ENCODE measurements at regions not wholly inside any gene's neighbourhood (a gene's known extent, or its start where the extent isn't known, plus 50 kb on each side); places are given as distances from the start of the nearest gene placed in this dataset.

GRCh38 chr1:199174336-199174735 lies 535.5 kb downstream of the PTPRC start:
- H3K36me3 ChIP-seq (ENCODE audit: low read depth): no peaks in the 10 kb centered on the region
- no peaks in the 10 kb centered on the region for H3K9me3 ChIP-seq (ENCODE audit: severe bottlenecking)
- ATAC-seq (ENCODE audit: low read depth) (no peak), DNase-seq (ENCODE audit: low spot score) (no peak)
- no peak overlapping the region for H3K4me3 ChIP-seq (ENCODE audit: severe bottlenecking)
- H3K27me3 ChIP-seq (ENCODE audit: insufficient read depth, poor library complexity, severe bottlenecking): no peaks in the 10 kb centered on the region
- H3K27ac ChIP-seq (ENCODE audit: poor library complexity, severe bottlenecking): no peak overlapping the region
- TF ChIP-seq, protein P1, sequence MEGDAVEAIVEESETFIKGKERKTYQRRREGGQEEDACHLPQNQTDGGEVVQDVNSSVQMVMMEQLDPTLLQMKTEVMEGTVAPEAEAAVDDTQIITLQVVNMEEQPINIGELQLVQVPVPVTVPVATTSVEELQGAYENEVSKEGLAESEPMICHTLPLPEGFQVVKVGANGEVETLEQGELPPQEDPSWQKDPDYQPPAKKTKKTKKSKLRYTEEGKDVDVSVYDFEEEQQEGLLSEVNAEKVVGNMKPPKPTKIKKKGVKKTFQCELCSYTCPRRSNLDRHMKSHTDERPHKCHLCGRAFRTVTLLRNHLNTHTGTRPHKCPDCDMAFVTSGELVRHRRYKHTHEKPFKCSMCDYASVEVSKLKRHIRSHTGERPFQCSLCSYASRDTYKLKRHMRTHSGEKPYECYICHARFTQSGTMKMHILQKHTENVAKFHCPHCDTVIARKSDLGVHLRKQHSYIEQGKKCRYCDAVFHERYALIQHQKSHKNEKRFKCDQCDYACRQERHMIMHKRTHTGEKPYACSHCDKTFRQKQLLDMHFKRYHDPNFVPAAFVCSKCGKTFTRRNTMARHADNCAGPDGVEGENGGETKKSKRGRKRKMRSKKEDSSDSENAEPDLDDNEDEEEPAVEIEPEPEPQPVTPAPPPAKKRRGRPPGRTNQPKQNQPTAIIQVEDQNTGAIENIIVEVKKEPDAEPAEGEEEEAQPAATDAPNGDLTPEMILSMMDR (IDR thresholded peaks at IDR 0.05; ENCODE audit: poor library complexity, severe bottlenecking): no peak
- H3K4me1 ChIP-seq (ENCODE audit: insufficient read depth, poor library complexity, severe bottlenecking): no peaks in the 10 kb centered on the region

DNA sequence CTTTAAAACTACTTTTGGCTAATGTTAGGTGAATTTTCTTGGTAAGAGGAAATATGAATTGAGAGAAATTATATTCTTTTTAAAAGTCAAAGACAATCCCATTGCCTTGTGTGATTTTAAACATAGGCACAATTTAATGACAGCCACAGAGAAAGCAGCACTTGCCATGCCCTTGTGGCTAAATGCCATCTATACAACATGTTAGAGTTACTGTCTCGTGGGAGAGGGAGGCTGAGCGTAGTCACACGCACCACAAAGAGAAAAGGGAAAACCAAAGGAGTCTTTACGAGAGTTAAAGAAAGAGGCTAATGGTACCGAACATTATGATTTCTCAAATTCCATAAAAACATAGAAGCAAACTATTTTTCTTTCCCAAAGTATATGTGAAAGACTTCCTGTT lies 537.9 kb downstream of the PTPRC start:
- Histone ChIP-seq H3K4me3 (ENCODE audit: severe bottlenecking) (no peak overlapping the region), H3K27me3 (ENCODE audit: insufficient read depth, poor library complexity, severe bottlenecking) (no peaks in the 10 kb centered on the region), H3K4me1 (ENCODE audit: insufficient read depth, poor library complexity, severe bottlenecking) (no peaks in the 10 kb centered on the region), H3K9me3 (ENCODE audit: severe bottlenecking) (no peaks in the 10 kb centered on the region), H3K27ac (ENCODE audit: poor library complexity, severe bottlenecking) (no peak overlapping the region), H3K36me3 (ENCODE audit: low read depth) (no peaks in the 10 kb centered on the region)
- ATAC-seq (ENCODE audit: low read depth) (no peak), DNase-seq (ENCODE audit: low spot score) (no peak)
- TF ChIP-seq, protein P1 (IDR thresholded peaks at IDR 0.05; ENCODE audit: poor library complexity, severe bottlenecking): no peak

DNA sequence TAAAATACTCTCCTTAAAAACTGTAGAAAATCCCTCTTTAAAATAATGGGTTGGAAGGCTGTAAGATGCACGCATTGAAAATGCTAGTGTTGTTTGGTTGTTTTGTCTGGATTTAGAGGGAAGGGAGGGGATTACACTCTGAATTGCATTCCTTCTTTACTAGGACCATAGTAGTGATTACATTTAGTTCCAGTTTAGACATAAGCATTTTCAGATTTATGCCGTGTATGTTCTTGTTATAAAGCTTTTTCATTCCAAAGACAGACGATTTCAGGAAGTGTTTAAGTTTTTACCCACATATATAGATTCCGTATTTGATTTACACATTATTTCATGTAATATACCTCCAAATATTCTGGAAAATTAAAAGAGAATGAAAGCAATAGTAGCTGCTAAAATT lies 538.4 kb downstream of the PTPRC start:
- no peaks in the 10 kb centered on the region for H3K9me3 ChIP-seq (ENCODE audit: severe bottlenecking)
- ATAC-seq (ENCODE audit: low read depth) (no peak), DNase-seq (ENCODE audit: low spot score) (no peak)
- no peak overlapping the region for H3K4me3 ChIP-seq (ENCODE audit: severe bottlenecking)
- H3K27ac ChIP-seq (ENCODE audit: poor library complexity, severe bottlenecking): no peak overlapping the region
- TF ChIP-seq, protein P1 (IDR thresholded peaks at IDR 0.05; ENCODE audit: poor library complexity, severe bottlenecking): no peak
- H3K27me3 ChIP-seq (ENCODE audit: insufficient read depth, poor library complexity, severe bottlenecking): no peaks in the 10 kb centered on the region
- H3K4me1 ChIP-seq (ENCODE audit: insufficient read depth, poor library complexity, severe bottlenecking): no peaks in the 10 kb centered on the region
- no peaks in the 10 kb centered on the region for H3K36me3 ChIP-seq (ENCODE audit: low read depth)

DNA sequence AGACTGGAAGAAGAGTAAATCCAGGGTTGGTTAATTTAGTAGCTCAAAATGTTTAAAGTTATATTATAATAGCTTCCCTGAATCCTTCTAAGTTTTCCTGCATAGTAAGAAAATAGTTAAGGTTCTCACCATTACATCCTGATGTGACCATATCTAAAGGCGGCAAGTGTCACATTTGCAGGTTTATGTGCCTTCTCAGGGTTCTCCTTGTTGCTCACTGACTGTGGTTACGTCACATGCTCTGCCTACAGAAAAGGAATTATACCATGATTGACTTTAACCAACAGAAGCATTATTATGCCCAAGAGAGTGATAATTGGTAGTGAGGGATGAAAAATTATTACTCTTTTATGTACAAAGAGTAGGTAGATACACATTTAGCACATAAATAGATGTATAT lies 539.8 kb downstream of the PTPRC start:
- ATAC-seq (ENCODE audit: low read depth) (no peak), DNase-seq (ENCODE audit: low spot score) (no peak)
- Histone ChIP-seq H3K4me3 (ENCODE audit: severe bottlenecking) (no peak overlapping the region), H3K27me3 (ENCODE audit: insufficient read depth, poor library complexity, severe bottlenecking) (no peaks in the 10 kb centered on the region), H3K4me1 (ENCODE audit: insufficient read depth, poor library complexity, severe bottlenecking) (no peaks in the 10 kb centered on the region), H3K36me3 (ENCODE audit: low read depth) (no peaks in the 10 kb centered on the region), H3K27ac (ENCODE audit: poor library complexity, severe bottlenecking) (no peak overlapping the region), H3K9me3 (ENCODE audit: severe bottlenecking) (peaks cover 2% of the 10 kb centered on the region)
- TF ChIP-seq, protein P1 (IDR thresholded peaks at IDR 0.05; ENCODE audit: poor library complexity, severe bottlenecking): no peak

GRCh38 chr1:199182186-199182843 lies 543.5 kb downstream of the PTPRC start:
- TF ChIP-seq, protein P1 (IDR thresholded peaks at IDR 0.05; ENCODE audit: poor library complexity, severe bottlenecking): no peak
- Histone ChIP-seq H3K27ac (ENCODE audit: poor library complexity, severe bottlenecking) (no peak overlapping the region), H3K9me3 (ENCODE audit: severe bottlenecking) (peaks cover 2% of the 10 kb centered on the region), H3K4me1 (ENCODE audit: insufficient read depth, poor library complexity, severe bottlenecking) (no peaks in the 10 kb centered on the region), H3K27me3 (ENCODE audit: insufficient read depth, poor library complexity, severe bottlenecking) (no peaks in the 10 kb centered on the region), H3K36me3 (ENCODE audit: low read depth) (no peaks in the 10 kb centered on the region), H3K4me3 (ENCODE audit: severe bottlenecking) (no peak overlapping the region)
- ATAC-seq (ENCODE audit: low read depth) (no peak), DNase-seq (ENCODE audit: low spot score) (no peak)
